ENCODE measurements at regions not wholly inside any gene's neighbourhood (a gene's known extent, or its start where the extent isn't known, plus 50 kb on each side); places are given as distances from the start of the nearest gene placed in this dataset.

GRCh38 chr5:81908044-81908443 is 63.8 kb upstream of the ATG10 start:
- TF ChIP-seq CTCF (IDR thresholded peaks at IDR 0.05) (no peak), POLR2A (IDR thresholded peaks at IDR 0.05) (no peak)
